ENCODE measurements at regions not wholly inside any gene's neighbourhood (a gene's known extent, or its start where the extent isn't known, plus 50 kb on each side); places are given as distances from the start of the nearest gene placed in this dataset.
A peak's percentile ranks its signal among the peaks of the same experiment; 100 is the strongest.
"Not testable (repeated sequence)": the region's sequence is repeated elsewhere in the genome, so short reads cannot be mapped to it uniquely, and the experiment has no call there.

GRCh38 chrY:25152322-25152721 is 100.4 kb upstream of the BPY2C start:
- H3K4me1 Mint-ChIP-seq (ENCODE audit: low read depth in 2 of 2); H3K27me3 Mint-ChIP-seq; ATAC-seq (replicated peaks); H3K9me3 Mint-ChIP-seq; H3K4me3 Mint-ChIP-seq; H3K36me3 Mint-ChIP-seq (ENCODE audit: insufficient read depth); DNase-seq; H3K27ac Mint-ChIP-seq: not testable (repeated sequence)

- H3K4me1 Mint-ChIP-seq (ENCODE audit: low read depth in 2 of 2); H3K4me3 Mint-ChIP-seq; DNase-seq; H3K9me3 Mint-ChIP-seq; H3K27ac Mint-ChIP-seq; H3K36me3 Mint-ChIP-seq (ENCODE audit: insufficient read depth); H3K27me3 Mint-ChIP-seq: not testable (repeated sequence)
- ATAC-seq (replicated peaks) = peak; percentile 31
Observed at GRCh38 chrY:25148007-25148406, 96.1 kb upstream of the BPY2C start.

DNA sequence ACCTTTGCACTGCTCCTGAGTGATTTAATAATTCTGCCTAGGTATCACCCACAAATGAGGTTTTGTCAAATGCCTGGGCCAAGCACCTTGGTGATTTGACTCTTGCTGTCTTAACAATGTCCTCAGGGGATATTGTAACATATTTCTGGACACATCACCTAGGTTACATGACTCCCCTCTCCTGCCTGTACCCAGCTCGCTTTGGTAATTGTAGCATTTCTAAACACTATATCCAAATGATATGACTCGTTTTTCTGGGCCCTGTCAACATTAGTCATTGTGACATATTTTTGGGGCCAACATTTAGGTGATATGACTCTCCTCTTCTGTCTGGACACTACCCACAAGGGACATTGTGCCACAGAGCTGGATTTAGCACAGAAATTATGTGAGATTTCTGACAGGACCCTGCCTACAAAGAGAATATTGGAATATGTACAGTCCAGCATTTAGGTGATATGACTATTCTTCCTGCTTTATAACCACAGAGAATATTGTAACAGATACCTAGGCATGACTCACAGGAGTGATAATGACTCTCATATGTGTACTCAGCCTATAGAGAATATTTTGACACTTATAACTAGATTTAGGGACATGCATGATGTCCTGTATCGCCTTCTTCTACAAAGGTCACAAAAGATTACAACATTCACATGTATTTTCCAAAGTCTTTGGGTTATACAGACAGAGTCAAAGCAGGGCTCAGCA is 80.4 kb upstream of the BPY2C start:
- DNase-seq; H3K27ac Mint-ChIP-seq; ATAC-seq (replicated peaks); H3K4me3 Mint-ChIP-seq; H3K9me3 Mint-ChIP-seq; H3K4me1 Mint-ChIP-seq (ENCODE audit: low read depth in 2 of 2); H3K27me3 Mint-ChIP-seq; H3K36me3 Mint-ChIP-seq (ENCODE audit: insufficient read depth): not testable (repeated sequence)

DNA sequence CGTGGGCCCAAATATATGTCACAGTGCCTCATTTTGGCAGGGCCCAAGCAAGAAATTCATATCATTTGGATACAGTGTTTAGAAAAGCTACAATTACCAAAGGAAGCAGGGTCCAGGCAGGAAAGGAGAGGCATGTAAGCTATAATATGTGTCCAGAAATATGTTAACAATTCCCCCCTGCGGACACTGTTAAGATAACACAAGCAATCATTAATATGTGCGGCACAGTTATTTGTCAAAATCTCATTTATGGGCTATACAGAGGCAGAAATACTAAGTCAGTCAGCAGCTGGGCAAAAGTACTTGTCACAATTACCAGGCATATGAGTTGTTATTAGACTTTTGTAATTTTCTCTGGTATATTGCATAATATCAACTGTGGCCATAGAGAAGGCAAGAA is 69.0 kb upstream of the BPY2C start:
- H3K27ac Mint-ChIP-seq; H3K4me3 Mint-ChIP-seq; H3K4me1 Mint-ChIP-seq (ENCODE audit: low read depth in 2 of 2); H3K27me3 Mint-ChIP-seq; H3K36me3 Mint-ChIP-seq (ENCODE audit: insufficient read depth); H3K9me3 Mint-ChIP-seq; ATAC-seq (replicated peaks); DNase-seq: not testable (repeated sequence)

- not testable (repeated sequence) for H3K36me3 Mint-ChIP-seq (ENCODE audit: insufficient read depth); H3K4me3 Mint-ChIP-seq; H3K27ac Mint-ChIP-seq; ATAC-seq (replicated peaks); H3K9me3 Mint-ChIP-seq; H3K27me3 Mint-ChIP-seq; DNase-seq; H3K4me1 Mint-ChIP-seq (ENCODE audit: low read depth in 2 of 2)
Observed at GRCh38 chrY:25108180-25108579, 56.3 kb upstream of the BPY2C start.

Data from effector memory CD8-positive, alpha-beta T cell (primary cell).